ENCODE measurements at regions not wholly inside any gene's neighbourhood (a gene's known extent, or its start where the extent isn't known, plus 50 kb on each side); places are given as distances from the start of the nearest gene placed in this dataset.

GRCh38 chr9:118630931-118631595 lies 738.2 kb downstream of the BRINP1 start:
- CTCF ChIA-PET: no interaction called here
- Histone ChIP-seq H3K4me1 (no peaks in the 10 kb centered on the region), H3K27ac (no peak overlapping the region), H3K4me2 (no peak overlapping the region), H3K4me3 (no peak overlapping the region), H3K9me3 (no peaks in the 10 kb centered on the region)
- TF ChIP-seq REST (IDR thresholded peaks at IDR 0.05) (no peak), USF2 (IDR thresholded peaks at IDR 0.05) (no peak), ZC3H11A (IDR thresholded peaks at IDR 0.05) (no peak), PHF8 (IDR thresholded peaks at IDR 0.05; ENCODE audit: borderline replicate concordance, low read depth) (no peak), ATOH8 (CRISPR knock-in tag; IDR thresholded peaks at IDR 0.05; ENCODE audit: low read depth) (no peak), MYC (IDR thresholded peaks at IDR 0.05; ENCODE audit: borderline replicate concordance, low read length) (no peak), CHD4 (IDR thresholded peaks at IDR 0.05; ENCODE audit: borderline replicate concordance) (no peak), NR3C1 (IDR thresholded peaks at IDR 0.05) (no peak), POLR2A (IDR thresholded peaks at IDR 0.05; ENCODE audit: low read length) (no peak), TFCP2L1 (CRISPR knock-in tag; IDR thresholded peaks at IDR 0.05) (no peak), RFX5 (IDR thresholded peaks at IDR 0.05) (no peak), FOSB (CRISPR knock-in tag; IDR thresholded peaks at IDR 0.05) (no peak), FOSL2 (IDR thresholded peaks at IDR 0.05) (no peak), FOSL2 (CRISPR knock-in tag; IDR thresholded peaks at IDR 0.05) (no peak), EHF (CRISPR knock-in tag; IDR thresholded peaks at IDR 0.05) (no peak)
- TF ChIP-seq, protein P1, sequence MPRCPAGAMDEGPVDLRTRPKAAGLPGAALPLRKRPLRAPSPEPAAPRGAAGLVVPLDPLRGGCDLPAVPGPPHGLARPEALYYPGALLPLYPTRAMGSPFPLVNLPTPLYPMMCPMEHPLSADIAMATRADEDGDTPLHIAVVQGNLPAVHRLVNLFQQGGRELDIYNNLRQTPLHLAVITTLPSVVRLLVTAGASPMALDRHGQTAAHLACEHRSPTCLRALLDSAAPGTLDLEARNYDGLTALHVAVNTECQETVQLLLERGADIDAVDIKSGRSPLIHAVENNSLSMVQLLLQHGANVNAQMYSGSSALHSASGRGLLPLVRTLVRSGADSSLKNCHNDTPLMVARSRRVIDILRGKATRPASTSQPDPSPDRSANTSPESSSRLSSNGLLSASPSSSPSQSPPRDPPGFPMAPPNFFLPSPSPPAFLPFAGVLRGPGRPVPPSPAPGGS (IDR thresholded peaks at IDR 0.05): no peak
- ATAC-seq (no peak), DNase-seq (ENCODE audit: low read depth in 1 of 2, low spot score in 1 of 2) (no peak), FAIRE-seq (no peak)
- POLR2A ChIA-PET: no interaction called here
- WGBS (ENCODE audit: missing lambda C conversion rate): 43% methylated on average over 2 of the region's 2 CpGs

- 22% methylated on average over 4 of the region's 4 CpGs for WGBS (ENCODE audit: missing lambda C conversion rate)
- Histone ChIP-seq H3K27ac (no peak overlapping the region), H3K4me1 (no peaks in the 10 kb centered on the region), H3K9me3 (no peaks in the 10 kb centered on the region), H3K4me3 (no peak overlapping the region), H3K4me2 (no peak overlapping the region)
- TF ChIP-seq EHF (CRISPR knock-in tag; IDR thresholded peaks at IDR 0.05): no peak
- TF ChIP-seq GATA3 (IDR thresholded peaks at IDR 0.05; ENCODE audit: borderline replicate concordance): no peak
- no peak for TF ChIP-seq ZNF302 (CRISPR knock-in tag; IDR thresholded peaks at IDR 0.05)
- TF ChIP-seq HDAC2 (IDR thresholded peaks at IDR 0.05): no peak
- TF ChIP-seq CHD4 (IDR thresholded peaks at IDR 0.05; ENCODE audit: borderline replicate concordance): no peak
- no peak for TF ChIP-seq USF2 (IDR thresholded peaks at IDR 0.05)
- CTCF ChIA-PET: no interaction called here
- no peak for DNase-seq (ENCODE audit: low read depth in 1 of 2, low spot score in 1 of 2)
- 0 out of 6 replicates have a peak, but pooled peaks of 1 of the 2 experiments have one; percentile 38 for ATAC-seq
- FAIRE-seq: no peak
- POLR2A ChIA-PET: no interaction called here
Measured at GRCh38 chr9:118631956-118632355, 737.3 kb downstream of the BRINP1 start.

Measured in A549 (cell line).